GM18861 (cell line): ENCODE measurements at regions not wholly inside any gene's neighbourhood (a gene's known extent, or its start where the extent isn't known, plus 50 kb on each side); places are given as distances from the start of the nearest gene placed in this dataset.
"Not testable (repeated sequence)": the region's sequence is repeated elsewhere in the genome, so short reads cannot be mapped to it uniquely, and the experiment has no call there.

Experiments used
- ATAC-seq: cut with Tn5 transposase; IDR thresholded peaks from one replicate; pipeline ENCODE4 v1.9.1; 2021; ENCODE audit not compliant: unreplicated experiment

DNA sequence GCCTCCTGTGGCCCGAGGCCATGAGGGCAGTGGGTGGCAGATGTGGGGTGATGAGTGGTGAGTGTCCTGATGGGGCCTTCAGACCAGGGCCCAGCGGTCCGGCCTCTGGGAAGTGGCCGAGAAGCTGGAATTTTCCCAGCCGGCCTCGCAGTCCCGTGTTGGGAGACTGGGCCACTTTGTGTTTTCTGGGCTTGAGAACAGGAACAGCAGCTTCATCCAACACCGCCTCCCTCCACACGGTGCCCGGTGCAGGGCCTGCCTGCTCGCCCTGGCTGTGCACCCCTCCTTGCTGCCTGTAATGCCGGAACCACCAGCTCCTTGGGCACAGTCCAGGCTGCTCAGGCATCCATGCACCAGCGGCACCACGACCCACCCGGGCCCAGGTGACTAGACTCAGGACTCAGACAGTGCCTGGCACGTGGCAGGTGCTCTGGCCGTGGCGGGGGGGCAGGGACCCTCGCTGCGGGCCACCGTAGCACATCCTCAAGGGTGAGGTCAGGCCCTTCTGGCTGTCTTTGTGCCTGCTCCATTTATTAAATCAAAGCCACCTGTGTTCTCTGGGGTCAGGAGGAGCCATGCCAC is 194.7 kb downstream of the BANP start:
- ATAC-seq = not testable (repeated sequence)

DNA sequence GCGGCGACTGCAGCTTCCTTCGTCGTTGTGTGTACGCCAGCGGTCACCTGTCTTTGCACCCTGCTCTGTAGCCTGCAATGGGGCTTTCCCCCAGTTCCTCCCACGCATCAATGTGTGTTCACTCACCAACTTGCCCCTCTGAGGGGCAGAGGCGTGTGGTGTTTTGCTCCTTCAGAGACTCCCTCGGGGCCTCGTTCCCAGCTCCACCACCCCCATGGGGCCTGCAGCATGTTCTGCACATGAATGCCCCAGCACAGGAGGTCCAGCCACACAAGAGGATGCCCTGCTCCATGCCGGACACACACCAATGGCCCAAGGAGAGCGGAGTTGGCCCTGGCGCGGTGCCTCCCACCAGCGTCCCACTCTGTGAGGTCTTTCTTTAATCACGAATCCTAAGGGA is 196.8 kb downstream of the BANP start:
- not testable (repeated sequence) for ATAC-seq

DNA sequence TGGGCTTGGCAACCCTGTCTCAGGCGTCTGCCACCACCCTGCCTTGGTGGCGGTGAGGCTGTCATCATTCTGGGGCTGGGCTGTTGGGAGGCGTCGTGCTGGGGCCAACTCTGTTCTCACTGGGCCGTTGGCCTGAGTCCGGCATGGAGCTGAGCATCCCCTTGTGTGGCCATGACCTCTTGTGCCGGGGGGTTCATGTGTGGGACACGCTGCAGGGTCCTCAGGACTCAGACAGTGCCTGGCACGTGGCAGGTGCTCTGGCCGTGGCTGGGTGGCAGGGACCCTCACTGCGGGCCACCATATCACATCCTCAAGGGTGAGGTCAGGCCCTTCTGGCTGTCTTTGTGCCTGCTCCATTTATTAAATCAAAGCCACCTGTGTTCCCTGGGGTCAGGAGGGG is 197.4 kb downstream of the BANP start:
- ATAC-seq = not testable (repeated sequence)

DNA sequence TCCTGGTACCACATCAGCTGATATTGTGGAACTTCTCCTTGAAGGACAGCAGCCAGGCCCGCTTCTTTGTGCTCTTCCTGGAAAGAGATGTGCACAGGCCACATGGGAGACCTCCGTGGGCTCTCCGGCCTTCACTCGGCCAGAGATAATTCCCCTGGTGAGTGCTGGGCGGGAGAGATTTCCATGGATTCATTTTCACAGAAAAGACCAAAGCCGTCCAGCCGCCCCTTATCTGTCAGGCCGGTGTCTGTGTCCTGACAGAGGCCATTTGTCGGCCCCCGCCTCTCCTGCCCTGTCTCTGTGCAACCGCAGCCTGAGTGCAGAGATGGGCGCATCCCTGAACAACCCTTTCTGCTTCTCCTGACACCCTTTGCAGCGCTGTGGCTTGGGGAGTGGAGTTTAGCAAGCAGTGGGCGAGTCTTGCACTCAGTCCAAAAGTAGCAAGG is 197.9 kb downstream of the BANP start:
- not testable (repeated sequence) for ATAC-seq

DNA sequence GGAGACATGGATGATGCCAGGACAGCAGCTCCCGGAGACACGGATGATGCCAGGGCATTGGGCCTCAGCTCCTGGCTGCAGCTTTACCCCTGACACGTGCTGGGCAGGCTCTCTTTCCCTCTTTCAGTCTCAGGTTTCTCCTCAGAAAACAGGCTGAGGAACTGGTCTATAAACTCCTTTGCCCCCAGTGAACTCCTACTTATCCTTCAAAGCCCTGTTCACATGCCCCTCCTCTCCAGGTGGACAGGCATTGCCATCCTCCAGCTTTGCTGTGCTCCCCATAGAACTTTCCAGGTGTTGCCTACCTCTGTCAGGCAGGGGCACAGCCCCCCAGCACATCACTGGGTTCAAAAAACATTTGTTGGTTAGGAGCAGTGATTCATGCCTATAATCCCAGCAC is 198.4 kb downstream of the BANP start:
- ATAC-seq = not testable (repeated sequence)

DNA sequence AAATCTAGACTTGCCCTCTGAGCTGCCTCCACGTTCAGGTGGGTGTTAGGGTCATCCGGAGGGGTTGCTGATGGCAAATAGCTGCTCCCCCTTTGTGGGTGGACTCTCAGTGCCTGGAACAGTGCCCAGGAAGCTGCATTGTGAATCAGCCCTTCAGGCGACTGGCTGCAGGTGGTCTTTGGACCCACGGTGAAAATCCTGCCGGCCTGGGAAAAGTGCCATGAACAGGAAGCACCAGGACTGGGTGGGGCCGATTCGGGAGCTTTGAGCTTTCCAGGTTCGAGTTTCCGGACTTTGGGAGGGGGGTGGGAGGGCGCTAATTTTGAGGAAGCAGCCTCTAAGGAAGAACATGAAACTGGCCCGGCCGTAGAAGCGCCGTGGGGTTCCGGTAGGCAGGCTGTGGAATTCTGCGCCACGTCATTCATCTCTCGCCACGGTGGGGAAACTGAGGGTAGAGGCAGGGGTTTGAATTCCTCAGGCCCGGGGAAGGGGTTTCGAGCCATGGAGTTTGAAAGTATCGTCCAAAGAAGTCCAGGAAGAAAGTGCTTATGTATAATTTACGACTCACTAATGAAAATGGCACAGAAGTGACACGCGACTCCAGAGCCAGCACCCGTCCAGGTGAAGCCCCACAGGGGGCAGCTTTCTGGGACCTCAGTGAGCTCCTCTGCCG is 199.4 kb downstream of the BANP start:
- ATAC-seq = not testable (repeated sequence)

DNA sequence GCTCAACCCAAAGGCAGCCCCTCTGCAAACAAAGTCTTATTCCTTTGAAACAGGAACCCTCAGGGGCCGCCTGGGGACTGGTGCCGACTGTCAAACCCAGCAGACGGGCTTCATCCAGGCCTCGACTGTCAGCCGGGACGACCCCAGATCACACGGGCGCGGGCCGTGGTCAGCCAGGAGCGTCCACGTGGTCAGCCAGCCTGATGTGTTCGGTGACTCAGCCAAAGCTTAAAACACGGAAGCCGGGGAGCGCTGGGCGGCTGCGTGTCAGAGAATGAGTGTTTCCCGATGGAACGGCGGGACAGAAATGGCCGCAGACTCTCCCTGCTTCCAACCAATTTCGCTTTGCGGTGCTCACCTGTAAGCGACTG is 199.9 kb downstream of the BANP start:
- not testable (repeated sequence) for ATAC-seq

DNA sequence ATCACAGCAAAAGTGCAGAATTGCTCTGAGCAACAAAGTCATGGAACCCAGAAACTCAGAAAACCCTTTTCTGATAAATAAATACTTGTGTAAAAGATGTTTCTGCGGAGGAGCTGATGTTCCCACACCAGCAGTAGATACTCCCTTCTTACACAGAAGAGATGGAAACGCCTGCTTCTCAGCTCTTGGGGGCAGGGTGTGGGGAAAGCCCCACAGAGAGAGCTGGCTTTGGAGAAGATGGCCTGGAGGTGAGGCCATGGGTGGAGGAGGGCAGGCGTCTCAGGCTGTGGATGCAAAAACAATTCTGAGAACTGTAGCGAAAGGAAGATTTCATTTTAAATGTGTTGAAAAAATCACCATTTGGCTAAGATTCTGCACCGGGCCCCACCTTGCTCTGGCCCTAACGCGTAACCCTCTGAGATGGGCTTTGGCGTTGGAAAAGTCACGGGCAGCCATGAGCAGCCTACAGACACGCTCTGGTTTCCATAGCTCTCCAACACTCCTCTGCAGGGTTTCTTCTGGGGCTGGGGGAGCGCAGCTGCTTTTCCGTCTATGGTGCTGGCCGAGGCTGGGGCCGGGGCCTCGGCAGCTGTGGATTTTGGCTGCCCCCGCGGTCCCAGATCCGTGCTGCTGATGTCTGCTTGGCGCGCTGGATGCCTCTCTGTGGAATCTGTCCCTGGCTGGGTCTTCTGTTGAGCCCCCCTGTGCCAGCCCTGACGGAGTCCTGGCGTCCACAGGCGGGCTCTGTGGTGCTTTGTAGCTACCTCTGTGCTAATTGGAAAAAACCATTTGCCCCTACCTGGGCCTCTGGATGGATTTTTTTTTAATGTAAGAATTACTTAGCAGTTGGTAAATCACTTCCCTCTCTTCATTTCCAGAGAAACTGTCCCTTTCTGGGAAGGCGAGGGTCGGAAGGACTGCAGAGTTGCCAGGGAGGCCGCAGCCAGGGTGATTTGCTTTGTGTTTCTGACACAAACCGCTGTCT is 200.9 kb downstream of the BANP start:
- ATAC-seq = not testable (repeated sequence)

DNA sequence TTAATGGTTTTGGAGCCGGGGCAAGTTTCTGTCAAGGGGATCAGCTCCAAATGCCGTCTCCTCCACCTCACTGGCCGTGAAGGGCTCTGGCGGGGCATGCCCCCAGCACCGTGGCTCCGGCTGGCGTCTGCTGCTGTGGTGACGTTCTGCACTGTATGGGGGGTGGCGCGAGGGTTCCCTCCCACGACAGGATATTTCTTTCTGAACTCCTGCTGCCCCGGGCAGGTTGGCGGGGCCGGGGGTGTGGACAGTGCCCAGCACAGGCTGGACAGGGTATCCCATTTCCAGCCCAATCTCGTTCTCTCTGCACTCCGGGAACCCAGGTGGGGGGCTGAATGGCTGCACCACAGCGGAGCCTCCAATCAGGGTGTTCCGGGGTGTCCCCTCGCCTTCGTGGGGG is 201.6 kb downstream of the BANP start:
- not testable (repeated sequence) for ATAC-seq

DNA sequence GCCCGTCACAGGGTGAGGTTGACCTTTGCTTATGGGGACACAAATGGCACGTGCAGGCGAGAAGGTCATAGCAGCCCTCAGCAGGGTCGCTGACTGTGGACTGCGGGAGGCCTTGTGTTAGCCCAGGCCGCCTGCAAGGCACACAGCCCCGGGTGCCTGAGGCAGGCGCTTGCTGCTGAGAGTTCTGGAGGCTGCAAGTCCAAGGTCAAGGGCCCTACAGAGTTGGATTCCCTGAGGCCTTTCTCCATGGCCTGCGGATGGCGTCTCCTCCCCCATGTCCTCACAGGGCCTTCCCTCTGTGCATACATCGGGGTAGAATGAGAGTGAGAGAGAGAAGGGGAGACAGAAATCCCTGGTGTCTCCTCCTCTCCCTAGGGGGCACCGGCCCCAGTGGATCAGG is 202.3 kb downstream of the BANP start:
- ATAC-seq = not testable (repeated sequence)

DNA sequence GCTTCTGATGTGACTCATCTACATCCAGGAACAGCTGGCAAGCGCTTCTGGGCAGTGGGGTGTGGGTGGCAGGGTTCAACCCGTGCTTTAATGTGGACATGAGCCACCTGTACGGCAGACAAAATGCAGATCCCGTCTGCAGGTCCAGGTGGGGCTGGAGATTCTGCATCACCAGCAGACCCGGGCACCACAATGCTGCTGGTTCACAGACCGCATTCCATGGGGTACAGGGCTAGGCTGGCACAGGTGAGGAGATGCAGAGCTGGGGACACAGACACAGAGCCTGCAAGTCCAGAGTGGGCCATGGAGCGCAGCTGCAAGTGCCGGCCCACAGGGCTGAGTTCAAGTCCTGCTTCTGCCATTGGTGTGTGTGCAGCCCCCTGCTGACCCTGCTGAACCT is 203.7 kb downstream of the BANP start:
- ATAC-seq = not testable (repeated sequence)

DNA sequence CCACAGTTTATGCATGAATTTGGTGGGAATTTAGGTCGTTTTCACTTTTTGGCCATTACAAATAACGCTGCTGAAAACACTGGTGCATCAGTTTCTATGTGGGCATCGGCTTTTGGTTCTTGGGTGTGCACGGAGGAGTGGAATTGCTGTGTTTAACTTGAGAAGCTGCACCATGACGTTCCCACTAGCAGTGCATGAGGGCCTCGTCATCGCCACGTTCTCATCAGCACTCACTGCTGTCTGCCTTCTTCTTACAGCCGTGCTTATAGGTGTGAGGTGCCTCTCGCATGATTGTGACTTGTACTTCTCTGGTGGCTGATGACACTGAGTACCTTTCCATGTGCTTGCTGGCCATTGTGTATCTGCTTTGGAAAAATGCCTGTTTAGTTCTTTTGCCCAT is 204.4 kb downstream of the BANP start:
- not testable (repeated sequence) for ATAC-seq

DNA sequence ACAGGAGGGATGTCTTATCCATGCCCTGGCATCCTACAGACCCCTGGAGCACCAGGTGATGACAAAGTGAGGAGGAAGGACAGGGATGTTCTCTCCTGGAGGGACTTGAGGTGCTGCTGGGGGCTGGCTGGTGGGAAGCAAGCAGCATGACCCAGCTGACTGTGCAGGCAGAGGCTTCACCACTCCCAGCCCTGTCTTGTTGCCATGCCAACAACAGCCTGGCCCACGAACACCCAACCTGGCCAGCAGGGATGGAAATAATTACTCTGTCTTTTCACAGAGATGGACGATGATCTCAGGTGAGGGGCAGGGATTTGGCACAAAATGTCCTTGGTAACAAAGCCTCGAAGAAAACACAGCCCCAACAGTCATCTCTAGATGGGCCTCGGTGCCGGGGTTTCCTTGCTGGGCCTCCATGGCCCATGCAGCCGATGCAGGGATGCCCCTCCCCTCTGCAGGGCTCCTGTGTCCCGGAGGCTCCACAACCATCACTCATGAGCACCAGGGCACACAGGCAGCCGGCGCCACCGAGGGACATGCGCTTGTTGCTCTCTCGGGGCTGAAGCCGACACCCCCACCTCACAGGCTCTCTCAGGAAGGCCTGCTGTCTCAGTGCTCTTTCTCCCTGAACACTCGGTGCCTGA is 205.5 kb downstream of the BANP start:
- not testable (repeated sequence) for ATAC-seq

DNA sequence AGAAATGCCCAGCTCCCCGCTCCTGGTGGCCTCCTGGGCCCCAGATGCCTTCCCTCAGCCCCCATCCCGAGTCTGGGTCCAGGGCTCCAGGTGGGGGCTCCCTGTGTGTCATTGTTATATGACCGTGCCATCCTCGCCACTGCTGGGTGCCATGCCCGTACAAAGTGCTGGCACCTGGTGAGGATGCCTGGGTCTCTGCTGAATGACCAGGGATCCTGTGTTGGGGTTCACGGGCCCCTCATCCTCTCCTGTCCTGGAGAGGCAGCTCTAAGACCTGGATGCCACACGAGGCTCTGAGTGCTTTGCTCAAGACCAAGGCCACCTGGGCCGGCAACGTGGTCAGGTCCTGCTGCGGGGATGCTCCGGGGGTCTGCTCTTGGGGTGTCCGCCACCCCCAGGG is 206.5 kb downstream of the BANP start:
- ATAC-seq = not testable (repeated sequence)

DNA sequence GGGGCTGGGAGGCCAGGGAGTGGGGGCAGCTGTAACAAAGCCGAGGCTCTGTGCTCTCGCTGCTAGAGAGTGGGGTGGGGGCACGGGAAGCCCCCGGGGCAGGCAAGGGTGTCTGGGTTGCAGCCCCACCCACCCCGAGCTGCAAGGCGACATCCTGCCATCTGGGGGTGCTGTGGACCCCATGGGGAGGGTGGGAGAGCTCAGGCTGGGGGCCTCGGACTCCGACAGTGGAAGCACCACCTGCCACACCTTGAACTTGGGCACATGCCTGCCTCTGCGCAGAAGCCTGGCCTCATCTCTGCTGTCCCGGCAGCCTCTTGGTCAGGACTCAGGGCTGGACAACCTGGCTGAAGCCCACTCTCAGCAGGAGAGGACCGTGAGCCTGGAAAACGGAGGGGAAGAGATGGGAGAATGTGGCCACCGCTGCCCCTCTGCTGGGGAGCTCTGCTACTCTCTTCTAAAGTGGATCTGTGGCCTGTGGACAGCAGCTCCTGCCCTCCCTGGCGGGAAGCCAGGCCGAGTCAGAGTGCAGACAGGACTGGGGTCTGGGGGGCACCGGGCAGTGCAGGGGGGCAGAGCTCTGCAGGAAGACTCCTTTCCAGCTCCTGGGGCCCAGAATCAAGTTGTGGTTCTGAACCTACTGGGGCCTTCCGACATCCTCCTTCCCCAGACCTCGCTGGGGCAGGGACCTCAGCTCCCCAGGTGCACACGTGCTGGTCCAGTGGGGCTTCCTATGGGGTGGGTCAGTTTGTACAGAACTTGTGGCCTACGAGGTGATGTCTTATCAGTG is 207.2 kb downstream of the BANP start:
- not testable (repeated sequence) for ATAC-seq

DNA sequence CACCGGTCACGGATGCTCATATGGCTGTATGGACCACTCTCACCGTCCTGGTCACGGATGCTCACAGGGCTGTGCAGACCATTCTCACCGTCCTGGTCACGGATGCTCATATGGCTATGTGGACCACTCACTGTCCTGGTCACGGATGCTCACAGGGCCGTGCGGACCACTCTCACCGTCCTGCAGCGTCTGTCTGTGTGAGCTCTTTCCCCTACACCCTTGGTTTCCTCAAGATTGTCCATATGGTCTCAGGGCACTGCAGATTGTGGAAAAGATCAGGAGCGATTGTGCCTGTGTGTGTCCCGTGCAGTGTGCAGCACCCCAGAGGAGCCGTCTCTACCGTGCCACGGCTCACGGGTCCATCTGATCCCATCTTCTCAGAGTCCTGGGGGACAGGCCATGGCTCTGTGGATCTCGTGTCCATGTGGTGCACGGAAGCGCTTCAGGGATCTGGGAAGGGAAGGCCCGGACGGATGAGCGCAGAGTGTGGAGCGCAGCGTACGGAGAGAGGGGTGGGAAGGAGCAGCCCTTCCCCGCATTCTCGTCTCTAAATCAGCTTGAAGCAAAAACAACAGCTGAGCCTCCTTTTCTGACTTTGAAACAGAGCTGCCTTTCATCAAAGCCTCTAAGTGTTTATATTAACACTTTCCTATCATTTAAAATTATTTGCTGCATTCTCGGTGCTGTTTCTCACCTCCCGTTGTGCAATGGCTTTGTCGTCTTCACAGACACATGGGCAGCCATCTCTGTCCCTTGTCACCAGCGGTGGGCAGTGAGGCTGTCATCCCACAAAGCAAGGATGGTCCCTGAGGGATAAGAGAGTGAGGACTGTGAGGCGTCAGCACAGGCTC is 208.0 kb downstream of the BANP start:
- not testable (repeated sequence) for ATAC-seq

DNA sequence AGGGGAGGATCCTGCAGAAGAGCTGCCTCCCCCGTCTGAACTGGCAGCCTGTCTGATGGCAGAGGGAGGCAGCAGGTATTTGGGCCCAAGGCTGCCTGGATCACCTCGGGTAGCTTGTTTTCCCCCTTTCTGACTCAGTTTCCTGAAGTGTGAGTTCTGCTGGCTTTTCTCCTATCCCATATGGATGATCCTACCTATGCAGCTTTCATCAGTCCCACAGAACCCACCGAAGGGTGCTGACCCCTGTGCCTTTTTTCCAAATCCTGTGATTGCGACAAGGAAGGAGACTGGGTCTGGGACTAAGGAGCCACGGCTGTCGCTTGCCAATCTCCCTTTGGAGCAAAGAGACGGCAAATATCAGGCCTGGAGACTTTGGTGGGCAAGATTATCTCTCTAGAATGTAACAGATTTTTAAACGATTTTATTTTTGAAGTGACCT is 208.7 kb downstream of the BANP start:
- not testable (repeated sequence) for ATAC-seq

DNA sequence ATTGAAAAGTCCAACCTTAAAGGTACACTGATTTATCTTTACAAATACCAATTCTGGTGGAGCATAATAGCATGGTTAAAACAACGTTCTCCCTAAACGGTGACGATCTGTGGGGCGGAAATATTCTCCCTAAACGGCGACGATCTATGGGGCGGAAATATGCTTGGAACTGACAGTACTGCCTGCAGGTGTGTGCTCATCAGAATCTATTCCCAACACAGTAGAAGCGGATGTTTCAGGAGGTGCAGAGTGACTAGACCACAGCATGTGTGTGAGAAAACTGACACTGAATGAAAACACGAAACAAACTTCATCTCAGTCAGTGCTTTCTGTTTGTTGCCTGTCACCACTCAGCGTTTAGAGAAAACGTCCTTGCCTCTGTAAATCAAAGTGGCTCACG is 210.0 kb downstream of the BANP start:
- ATAC-seq = not testable (repeated sequence)

DNA sequence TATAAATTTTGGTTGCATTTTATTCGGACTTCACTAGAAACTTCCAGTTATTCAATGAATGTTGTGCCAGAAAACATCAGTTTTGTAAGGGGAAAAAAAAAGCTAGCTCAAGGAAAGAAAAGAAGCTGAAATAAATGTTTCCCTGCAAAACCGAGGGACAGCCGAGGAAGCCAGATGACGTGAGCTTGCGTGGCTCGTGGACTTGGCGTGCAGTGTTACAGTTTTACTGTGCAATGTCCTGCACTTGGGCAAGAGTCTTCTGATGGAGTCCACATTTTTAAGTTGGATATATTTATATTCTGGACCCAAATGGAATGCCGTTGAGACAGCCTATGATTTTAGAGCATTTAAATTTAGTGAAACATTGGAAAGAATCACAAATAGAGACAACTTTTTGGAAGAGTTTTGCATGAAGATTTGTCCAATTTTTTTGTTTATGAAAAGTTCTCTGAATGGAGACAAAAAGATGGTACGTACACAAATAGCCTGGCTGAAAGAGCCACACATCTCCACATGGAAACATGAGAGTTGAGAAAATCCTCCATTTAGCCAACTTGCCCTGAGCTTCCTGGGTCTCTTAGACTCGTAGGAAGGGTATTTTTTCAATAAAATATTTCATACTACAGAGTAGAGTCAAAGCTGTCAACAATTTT is 210.5 kb downstream of the BANP start:
- ATAC-seq = not testable (repeated sequence)
